PC-9 (cell line): ENCODE measurements at regions not wholly inside any gene's neighbourhood (a gene's known extent, or its start where the extent isn't known, plus 50 kb on each side); places are given as distances from the start of the nearest gene placed in this dataset.

Experiments
- BruUV-seq: library from RNA; stranded (reverse); fragments of 400-500 nt; replicated peaks from 2 replicates; lab custom pipeline; 2021; lab: Mats Ljungman, UMichigan
- CTCF ChIA-PET: fragments of 300-600 bp; sonication (Branson Sonifier 250); formaldehyde crosslinking; loops from one replicate; lab custom pipeline; 2022; ENCODE audit warnings: antibody characterized with exemption; lab: Charles Lee
- POLR2A ChIA-PET: fragments of 300-600 bp; sonication (Branson Sonifier 250); formaldehyde crosslinking; loops from one replicate; lab custom pipeline; 2022; ENCODE audit warnings: antibody characterized with exemption; ENCODE audit not compliant: unreplicated experiment; lab: Charles Lee
- DNase-seq, 2 experiments: peaks; one replicate each; pipeline versions ENCODE4 v3.0.0 to v3.0.0-alpha.2; 2015 to 2022; ENCODE audit warnings: mixed read lengths in 1 of 2
- H2AFZ ChIP-seq: fragments of 200-600 bp; sonication (generic); 2 replicates; pipeline ENCODE4 v1.8.1; 2017; ENCODE audit warnings: antibody characterized with exemption
- H3F3A ChIP-seq: fragments of 200-600 bp; sonication (generic); 2 replicates; pipeline ENCODE4 v1.8.1; 2017; ENCODE audit warnings: antibody characterized with exemption, mild to moderate bottlenecking, low read depth; ENCODE audit not compliant: insufficient read depth
- H3K27ac ChIP-seq: fragments of 200-600 bp; sonication (generic); 2 replicates; pipeline ENCODE4 v1.6.1; 2016; ENCODE audit warnings: mixed run types
- H3K27me3 ChIP-seq: fragments of 200-600 bp; sonication (generic); 2 replicates; pipeline ENCODE4 v1.6.1; 2016; ENCODE audit warnings: low read depth, mixed run types; ENCODE audit not compliant: insufficient read depth
- H3K36me3 ChIP-seq: fragments of 200-600 bp; sonication (generic); 2 replicates; pipeline ENCODE4 v1.6.1; 2016; ENCODE audit warnings: low read depth, mixed run types
- H3K4me1 ChIP-seq: fragments of 200-600 bp; sonication (generic); replicated peaks from 2 replicates; pipeline ENCODE4 v1.6.1; 2016; ENCODE audit warnings: mixed run types; ENCODE audit not compliant: insufficient read depth
- H3K4me2 ChIP-seq: fragments of 200-600 bp; sonication (generic); 2 replicates; pipeline ENCODE4 v1.6.1; 2017; ENCODE audit warnings: mixed run types
- H3K4me3 ChIP-seq: fragments of 200-600 bp; sonication (generic); 2 replicates; pipeline ENCODE4 v1.6.1; 2016; ENCODE audit warnings: mixed run types
- H3K79me2 ChIP-seq: fragments of 200-600 bp; sonication (generic); 2 replicates; pipeline ENCODE4 v1.6.1; 2017; ENCODE audit warnings: low read depth, mixed run types
- H3K9me2 ChIP-seq: fragments of 200-600 bp; sonication (generic); 2 replicates; pipeline ENCODE4 v1.8.1; 2017; ENCODE audit warnings: mild to moderate bottlenecking; ENCODE audit not compliant: insufficient read depth
- H3K9me3 ChIP-seq: fragments of 200-600 bp; sonication (generic); 2 replicates; pipeline ENCODE4 v1.8.1; 2016; ENCODE audit warnings: low read depth; ENCODE audit not compliant: insufficient read depth
- H4K20me1 ChIP-seq: fragments of 200-600 bp; sonication (generic); 2 replicates; pipeline ENCODE4 v1.8.1; 2017; ENCODE audit not compliant: insufficient read depth
- EZH2 ChIP-seq: fragments of 200-600 bp; sonication (generic); IDR thresholded peaks from 2 replicates; pipeline ENCODE4 v1.8.0; 2017; ENCODE audit warnings: antibody characterized with exemption, low read depth
- intact Hi-C: fragments of 100-400 bp; cut with micrococcal nuclease; formaldehyde crosslinking; loops from one replicate; pipeline ENCODE4 v1.10.0; 2022; ENCODE audit not compliant: unreplicated experiment
- TF ChIP-seq, protein P1 (sequence below): fragments of 200-600 bp; sonication (generic); conservative IDR thresholded peaks from 2 replicates; pipeline ENCODE4 v1.6.1; 2017; ENCODE audit warnings: mixed run types, antibody characterized with exemption, mild to moderate bottlenecking, moderate library complexity

GRCh38 chr5:99099691-99100090 lies 170.9 kb upstream of the CHD1 start:
- no TSS peak for BruUV-seq

DNA sequence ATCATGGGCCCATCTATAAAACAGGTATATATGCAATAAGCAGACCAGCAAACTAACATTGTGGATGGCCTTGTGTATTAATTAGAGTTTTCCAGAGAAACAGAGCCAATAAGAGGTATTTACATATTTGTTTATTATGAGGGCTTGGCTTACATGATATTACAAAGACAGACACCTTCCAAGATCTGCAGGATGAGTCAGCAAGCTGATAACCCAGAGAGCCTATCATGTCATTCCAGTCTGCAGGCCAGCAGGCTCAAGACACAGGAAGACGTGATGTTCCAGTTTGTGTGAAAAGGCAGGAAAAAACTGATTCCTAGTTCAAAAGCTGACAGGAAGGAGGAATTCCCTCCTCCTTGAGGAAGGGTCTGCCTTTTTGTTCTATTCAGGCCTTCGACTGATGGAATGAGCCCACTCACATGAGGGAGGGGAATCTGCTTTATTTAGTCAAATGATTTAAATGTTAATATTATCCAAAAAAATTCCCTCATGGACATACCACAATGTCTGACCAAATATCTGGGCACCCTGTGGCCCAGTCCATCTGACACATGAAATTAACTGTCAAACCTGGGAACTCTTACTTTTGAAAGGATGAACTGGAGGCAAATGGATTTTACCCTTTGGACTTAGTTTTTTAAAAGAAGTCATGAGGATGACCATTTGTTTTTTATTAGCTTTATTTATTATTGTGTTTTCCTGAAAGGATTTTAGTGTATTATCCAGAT lies 161.2 kb upstream of the CHD1 start:
- Histone ChIP-seq H3K79me2 (no peaks in the 10 kb centered on the region), H3F3A (no peaks in the 10 kb centered on the region), H3K27me3 (no peaks in the 10 kb centered on the region), H3K4me3 (no peak overlapping the region), H4K20me1 (no peaks in the 10 kb centered on the region), H3K36me3 (no peaks in the 10 kb centered on the region), H2AFZ (no peak overlapping the region), H3K4me2 (no peak overlapping the region), H3K4me1 (no peaks in the 10 kb centered on the region), H3K27ac (no peak overlapping the region), H3K9me2 (no peaks in the 10 kb centered on the region), H3K9me3 (no peaks in the 10 kb centered on the region)
- intact Hi-C loops = no loop called here
- CTCF ChIA-PET = no interaction called here
- DNase-seq = no peak
- POLR2A ChIA-PET = no interaction called here
- TF ChIP-seq, protein P1, sequence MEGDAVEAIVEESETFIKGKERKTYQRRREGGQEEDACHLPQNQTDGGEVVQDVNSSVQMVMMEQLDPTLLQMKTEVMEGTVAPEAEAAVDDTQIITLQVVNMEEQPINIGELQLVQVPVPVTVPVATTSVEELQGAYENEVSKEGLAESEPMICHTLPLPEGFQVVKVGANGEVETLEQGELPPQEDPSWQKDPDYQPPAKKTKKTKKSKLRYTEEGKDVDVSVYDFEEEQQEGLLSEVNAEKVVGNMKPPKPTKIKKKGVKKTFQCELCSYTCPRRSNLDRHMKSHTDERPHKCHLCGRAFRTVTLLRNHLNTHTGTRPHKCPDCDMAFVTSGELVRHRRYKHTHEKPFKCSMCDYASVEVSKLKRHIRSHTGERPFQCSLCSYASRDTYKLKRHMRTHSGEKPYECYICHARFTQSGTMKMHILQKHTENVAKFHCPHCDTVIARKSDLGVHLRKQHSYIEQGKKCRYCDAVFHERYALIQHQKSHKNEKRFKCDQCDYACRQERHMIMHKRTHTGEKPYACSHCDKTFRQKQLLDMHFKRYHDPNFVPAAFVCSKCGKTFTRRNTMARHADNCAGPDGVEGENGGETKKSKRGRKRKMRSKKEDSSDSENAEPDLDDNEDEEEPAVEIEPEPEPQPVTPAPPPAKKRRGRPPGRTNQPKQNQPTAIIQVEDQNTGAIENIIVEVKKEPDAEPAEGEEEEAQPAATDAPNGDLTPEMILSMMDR = no peak
- no peak for TF ChIP-seq EZH2
- no TSS peak for BruUV-seq

More at GRCh38 chr5:99099691-99100090, 170.9 kb upstream of the CHD1 start:
- no peak for TF ChIP-seq EZH2
- TF ChIP-seq, protein P1 = no peak
- Histone ChIP-seq H3K79me2 (no peaks in the 10 kb centered on the region), H3K9me2 (0 out of 2 replicates have a peak, but pooled peaks cover 3% of the 10 kb centered on the region), H3K27me3 (no peaks in the 10 kb centered on the region), H3K9me3 (no peaks in the 10 kb centered on the region), H2AFZ (no peak overlapping the region), H4K20me1 (no peaks in the 10 kb centered on the region), H3K36me3 (no peaks in the 10 kb centered on the region), H3F3A (no peaks in the 10 kb centered on the region; the same call in 1 of the 2 replicates), H3K27ac (no peak overlapping the region), H3K4me3 (no peak overlapping the region), H3K4me1 (no peaks in the 10 kb centered on the region), H3K4me2 (no peak overlapping the region)
- no peak for DNase-seq
- ChIA-PET POLR2A (interaction anchor here (0.6 kb wide), 1 partner anchor 1377 kb away, joined by 3 read pairs; no protein-coding TSS in a partner anchor), CTCF (interaction anchor here (0.6 kb wide), 1 partner anchor 8 kb away, joined by 4 read pairs; no protein-coding TSS in a partner anchor)
- intact Hi-C loops = loop anchor here (5.0 kb wide), 1 partner anchor 1213 kb away; no protein-coding TSS in a partner anchor

DNA sequence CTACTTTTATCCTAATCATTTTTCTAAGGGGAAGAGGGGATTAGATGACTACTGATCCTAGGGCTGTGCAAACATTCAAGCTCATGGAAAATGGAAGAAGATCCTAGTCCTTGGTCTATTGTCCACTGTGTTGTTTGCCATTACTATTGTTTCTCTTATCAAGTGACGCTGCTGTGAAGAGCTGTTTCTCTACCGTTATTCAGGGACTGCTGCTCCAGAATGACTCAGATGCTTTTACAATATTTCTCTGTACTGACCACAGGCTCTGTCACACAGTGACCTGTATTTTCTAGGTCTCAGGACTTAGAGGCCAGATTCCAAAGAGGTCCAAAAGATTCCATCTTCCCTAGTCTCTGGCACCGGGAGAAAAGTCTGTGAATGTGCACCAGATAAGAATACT lies 159.5 kb upstream of the CHD1 start:
- Histone ChIP-seq H3K27me3 (no peaks in the 10 kb centered on the region), H3K27ac (no peak overlapping the region), H3K9me2 (no peaks in the 10 kb centered on the region), H3F3A (no peaks in the 10 kb centered on the region), H3K4me3 (no peak overlapping the region), H3K4me1 (no peaks in the 10 kb centered on the region), H3K9me3 (no peaks in the 10 kb centered on the region), H2AFZ (no peak overlapping the region), H4K20me1 (no peaks in the 10 kb centered on the region), H3K79me2 (no peaks in the 10 kb centered on the region), H3K36me3 (no peaks in the 10 kb centered on the region), H3K4me2 (no peak overlapping the region)
- no peak for TF ChIP-seq EZH2
- TF ChIP-seq, protein P1 = no peak
- intact Hi-C loops = no loop called here
- CTCF ChIA-PET = no interaction called here
- POLR2A ChIA-PET = no interaction called here
- BruUV-seq = no TSS peak
- DNase-seq = no peak
